GM12865 (cell line): ENCODE measurements at regions not wholly inside any gene's neighbourhood (a gene's known extent, or its start where the extent isn't known, plus 50 kb on each side); places are given as distances from the start of the nearest gene placed in this dataset.

Experiments
- DNase-seq: peaks from one replicate; pipeline ENCODE4 v3.0.0; 2010; ENCODE audit warnings: low read depth
- H3K4me3 ChIP-seq: 2 replicates; pipeline ENCODE4 v1.5.1; 2011; ENCODE audit warnings: mild to moderate bottlenecking, low read depth, low read length, control low read depth
- CTCF ChIP-seq: IDR thresholded peaks from 2 replicates; pipeline ENCODE4 v1.5.1; 2011; ENCODE audit warnings: low read length, control low read depth, low read depth, inconsistent platforms; ENCODE audit not compliant: insufficient read depth; ENCODE audit errors: missing control alignments

GRCh38 chr18:22860807-22861206 lies 72.3 kb upstream of the RBBP8 start:
- no peak for TF ChIP-seq CTCF
- no peak for DNase-seq
- no peak overlapping the region for H3K4me3 ChIP-seq

GRCh38 chr18:22865354-22866116 lies 67.6 kb upstream of the RBBP8 start:
- DNase-seq: no peak
- H3K4me3 ChIP-seq: peak overlapping the region; percentile 15; the same call in 1 of the 2 replicates
- TF ChIP-seq CTCF: no peak

- TF ChIP-seq CTCF: no peak
- no peak for DNase-seq
- H3K4me3 ChIP-seq: no peak overlapping the region
Observed at GRCh38 chr18:22868831-22869230, 64.3 kb upstream of the RBBP8 start.

GRCh38 chr18:22871809-22872525 lies 61.2 kb upstream of the RBBP8 start:
- DNase-seq: no peak
- no peak for TF ChIP-seq CTCF
- H3K4me3 ChIP-seq: no peak overlapping the region

- no peak overlapping the region for H3K4me3 ChIP-seq
- peak; percentile 15 for DNase-seq
- no peak for TF ChIP-seq CTCF
Observed at GRCh38 chr18:22872900-22873537, 60.1 kb upstream of the RBBP8 start.

- H3K4me3 ChIP-seq: no peak overlapping the region
- no peak for TF ChIP-seq CTCF
- no peak for DNase-seq
Observed at GRCh38 chr18:22879293-22879692, 53.8 kb upstream of the RBBP8 start.
